NCI-H526 (cell line): ENCODE measurements at regions not wholly inside any gene's neighbourhood (a gene's known extent, or its start where the extent isn't known, plus 50 kb on each side); places are given as distances from the start of the nearest gene placed in this dataset.
A peak's percentile ranks its signal among the peaks of the same experiment; 100 is the strongest.

ENCODE experiments used
- DNase-seq, 2 experiments: peaks; one replicate each; lab custom pipeline; 2025; lab: John Stamatoyannopoulos, UW

DNA sequence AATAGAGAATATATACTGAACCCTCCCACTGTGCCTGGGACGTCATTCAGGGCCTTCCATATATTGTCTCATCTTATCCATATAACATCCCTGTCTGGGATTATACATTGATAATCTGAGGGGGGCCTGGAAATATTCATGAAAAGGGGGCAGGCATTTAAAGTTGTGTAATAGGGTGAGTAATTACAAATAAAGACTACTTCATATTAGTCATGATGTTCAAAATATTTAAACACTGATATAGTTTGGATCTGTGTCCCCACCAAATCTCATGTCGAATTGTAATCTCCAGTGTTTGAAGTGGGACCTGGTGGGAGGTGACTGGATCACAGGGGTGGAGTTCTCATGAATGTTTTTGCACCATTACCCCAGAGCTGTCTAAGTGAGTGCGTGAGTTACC, 97.8 kb downstream of the AQP9 start:
- DNase-seq, result no peak

DNA sequence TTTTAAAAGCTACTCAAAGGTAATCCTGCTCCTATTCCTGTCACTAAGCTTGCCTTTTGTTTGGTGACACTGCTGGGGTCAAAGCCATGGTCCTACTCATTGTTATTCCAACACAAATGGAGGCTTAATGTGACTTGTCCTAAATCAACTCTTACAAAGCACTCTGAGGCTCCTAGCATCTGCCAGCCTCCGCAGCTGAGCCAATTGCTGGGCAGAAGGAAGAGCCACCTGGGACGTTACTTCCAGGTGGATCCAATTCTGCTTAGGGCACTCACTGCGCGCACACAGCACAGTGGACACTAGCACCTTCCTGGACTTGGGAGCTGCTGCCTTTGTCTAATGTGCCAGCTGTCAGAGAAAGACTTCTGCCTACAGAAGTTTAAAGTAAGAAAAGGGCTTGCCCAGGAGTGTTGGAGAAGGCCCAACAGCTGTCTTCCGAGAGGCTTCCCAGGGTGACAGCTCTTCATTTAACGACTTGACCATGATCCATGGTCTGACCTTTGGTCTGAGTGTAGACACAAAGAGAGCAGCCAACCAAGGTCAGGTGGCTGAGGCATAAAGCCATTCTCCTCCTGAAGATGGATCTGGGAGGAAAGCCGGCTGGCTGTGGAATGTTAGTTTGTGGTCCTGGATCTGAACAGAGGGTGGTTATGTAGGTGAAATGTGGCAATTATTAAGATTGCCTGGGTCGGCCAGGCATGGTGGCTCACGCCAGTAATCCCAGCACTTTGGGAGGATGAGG, 102.2 kb downstream of the AQP9 start:
- DNase-seq, result no peak

DNA sequence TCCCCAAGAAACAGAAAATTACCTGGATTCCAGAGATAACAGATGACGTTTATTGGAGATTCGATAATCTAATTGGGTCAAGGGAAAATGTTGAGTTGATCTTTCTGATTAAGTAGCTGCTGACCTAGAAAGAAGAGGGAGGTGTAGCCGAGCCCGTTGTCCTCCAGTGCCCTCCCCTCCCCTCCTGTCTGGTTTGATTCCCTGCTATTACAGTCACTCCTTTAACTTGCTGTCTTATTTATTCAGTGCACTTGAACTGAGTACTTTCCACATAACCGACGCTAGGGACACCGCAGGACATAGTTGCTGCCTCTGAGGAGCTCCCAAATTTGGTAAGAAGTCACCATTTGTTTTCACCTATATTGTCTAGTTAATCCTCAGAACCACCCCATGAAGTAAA, 103.7 kb downstream of the AQP9 start:
- DNase-seq, result no peak

DNA sequence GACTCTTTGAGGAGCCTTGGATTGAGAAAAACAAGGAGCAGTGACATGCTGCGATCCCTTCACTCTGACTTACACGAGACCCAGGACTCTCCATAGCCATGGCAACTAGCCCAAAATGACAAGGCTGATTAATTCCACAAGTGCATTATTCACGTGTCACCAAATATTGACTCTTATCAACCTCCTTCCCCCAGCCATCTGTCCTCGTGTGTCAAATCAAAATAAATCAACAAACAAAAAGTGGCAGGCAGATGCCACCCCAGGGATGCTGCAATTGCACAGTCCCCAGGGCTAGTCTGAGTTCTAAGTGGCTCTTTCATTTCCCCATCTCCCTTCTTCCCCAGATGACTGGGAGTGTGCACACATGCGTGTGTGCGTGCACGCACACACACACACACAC, 104.9 kb downstream of the AQP9 start:
- DNase-seq, result no peak

DNA sequence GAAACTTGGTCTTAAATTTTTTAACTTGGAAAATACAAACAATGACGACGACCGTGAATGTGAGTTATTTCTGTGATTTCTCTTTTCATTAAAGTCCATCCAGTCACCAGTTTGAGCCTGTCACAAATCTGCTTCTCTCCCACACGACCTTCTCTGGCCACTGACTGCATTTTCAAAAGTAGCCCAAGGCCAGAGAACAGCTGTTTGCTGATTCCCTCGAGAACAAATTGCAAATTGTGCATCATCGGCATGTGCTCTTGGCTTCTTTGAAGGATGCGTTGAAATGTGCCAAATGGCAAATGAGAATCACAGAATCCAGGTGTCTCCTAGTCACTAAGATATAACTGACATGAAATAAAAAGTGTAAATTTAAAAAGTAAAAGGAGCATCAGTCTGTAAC, 106.4 kb downstream of the AQP9 start:
- no peak for DNase-seq

DNA sequence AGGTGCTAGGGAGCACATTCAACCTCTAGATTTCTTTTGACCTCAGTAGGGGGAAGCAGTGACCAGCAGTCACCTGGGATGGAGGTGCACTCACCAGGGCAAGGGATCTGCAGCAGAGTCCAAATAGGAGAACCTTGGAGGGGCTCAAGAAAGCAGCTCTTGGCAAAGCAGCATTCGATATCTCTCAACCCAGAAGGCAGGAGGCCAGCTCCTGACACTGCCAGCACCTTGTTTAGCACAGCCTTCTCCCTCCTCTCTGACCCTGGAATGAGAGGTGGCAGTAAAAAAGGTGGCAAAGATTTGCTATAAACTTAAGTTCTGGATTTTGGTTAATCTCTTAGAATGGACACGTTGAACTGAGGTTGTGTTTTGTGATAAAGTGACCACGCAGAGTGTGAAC, 107.9 kb downstream of the AQP9 start:
- no peak for DNase-seq

DNA sequence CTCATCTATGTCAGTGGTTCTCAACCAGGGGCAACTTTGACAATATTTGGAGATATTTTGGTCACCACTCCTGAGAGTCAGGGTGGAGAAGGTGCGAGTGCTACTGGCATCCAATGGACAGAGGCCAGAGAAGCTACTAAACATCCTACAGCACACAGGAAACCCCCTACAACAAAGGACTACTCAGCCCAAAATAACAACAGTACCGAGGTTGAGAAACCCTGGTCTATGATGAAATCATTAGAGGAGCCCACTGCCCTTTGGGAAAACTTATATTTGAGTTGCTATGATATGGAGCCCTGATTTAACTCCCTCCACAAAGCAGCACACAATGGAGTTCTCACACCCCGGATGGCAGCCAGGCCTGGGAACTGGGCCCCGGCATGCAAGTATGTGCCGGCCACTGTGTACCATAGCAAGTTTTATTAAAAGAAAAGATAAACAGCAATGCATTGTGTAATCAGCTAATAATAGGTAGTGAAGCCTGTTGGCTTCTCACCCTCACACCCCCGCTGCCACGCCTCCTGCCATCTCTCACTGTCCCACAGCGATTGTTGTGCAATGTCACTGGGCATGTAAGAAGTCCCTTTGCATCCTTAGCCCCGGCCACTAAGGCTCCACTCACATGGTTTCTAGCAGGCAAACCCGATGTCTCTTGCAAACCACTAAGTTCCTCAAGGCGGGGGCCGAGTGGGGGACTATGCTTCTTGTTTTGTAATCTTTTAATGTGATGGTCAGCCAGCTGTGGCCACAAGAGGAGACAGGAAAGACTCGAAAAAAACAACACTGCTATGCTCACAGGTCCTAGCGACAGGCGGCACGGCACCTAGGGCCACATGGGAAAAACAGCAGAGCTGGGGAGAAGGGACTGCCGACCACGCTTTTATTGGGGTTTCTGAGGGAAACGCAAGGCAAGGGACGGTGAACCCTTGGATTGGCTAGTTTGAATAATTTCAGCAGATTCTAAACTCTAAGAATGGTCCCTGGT, 110.0 kb downstream of the AQP9 start:
- no peak for DNase-seq

DNA sequence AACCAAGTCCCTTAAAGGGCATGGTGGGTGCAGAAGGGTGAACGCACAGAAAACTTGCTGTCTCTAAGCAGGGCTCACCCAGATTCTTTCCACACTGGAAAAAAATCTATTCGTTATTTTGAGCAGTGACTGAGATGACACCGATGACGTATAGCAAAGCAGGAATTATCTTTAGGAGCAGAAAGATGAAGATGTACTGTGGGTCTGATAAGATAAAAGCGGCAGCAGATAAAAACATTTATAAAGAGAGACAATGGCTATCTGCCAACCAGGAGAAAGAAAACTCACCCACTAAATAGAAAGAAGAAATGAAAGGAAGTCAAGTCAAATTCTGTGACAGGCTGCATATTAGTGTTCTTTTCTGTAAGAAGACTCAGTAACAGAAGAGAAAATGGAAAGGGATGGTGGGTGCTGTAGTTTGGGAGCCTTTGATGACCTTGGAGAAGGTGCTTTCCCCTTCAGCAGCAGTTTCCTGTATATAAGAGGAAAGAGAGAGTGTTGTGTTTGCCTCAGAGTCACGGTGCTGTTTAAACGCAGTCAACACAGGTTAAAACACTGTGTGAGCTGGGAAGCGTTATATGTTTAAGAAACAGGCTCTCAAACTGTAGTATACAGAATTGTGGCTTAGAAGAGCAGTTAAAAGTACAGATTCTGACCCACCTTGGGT, 111.6 kb downstream of the AQP9 start:
- DNase-seq, result no peak

DNA sequence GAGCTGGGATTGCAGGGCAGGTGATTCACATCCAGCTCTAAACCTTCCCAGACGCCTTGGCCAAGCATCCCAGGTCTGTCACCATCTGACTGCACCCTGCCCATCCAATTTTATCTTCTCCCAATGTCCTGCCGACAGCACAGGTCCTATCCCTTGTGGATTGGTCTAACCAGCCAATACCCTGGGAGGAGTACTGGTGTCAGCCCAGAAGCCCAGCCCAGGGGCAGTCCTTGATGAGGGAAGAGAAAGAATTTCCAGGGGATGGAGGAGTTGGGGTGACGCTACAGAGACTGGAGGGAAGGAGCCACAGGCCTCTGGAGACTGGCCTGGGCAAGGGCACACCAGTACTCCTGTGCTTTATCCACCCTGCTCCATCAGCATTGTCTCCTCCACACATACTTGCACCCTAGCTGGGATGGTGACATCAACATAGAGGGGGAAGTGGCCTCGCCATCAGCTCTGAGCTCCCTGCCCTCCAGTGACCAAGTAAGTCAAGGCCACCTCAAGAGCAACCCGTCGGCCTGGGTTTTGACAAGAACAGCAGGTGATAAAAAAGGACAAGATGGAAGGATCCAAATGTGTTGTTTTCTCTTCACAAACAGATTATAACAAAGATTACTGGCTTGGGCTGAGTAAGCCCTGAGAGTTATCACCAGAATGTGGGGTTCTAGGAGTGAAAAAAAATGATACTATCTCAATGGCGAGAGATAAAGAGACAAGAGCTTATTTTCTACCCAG, 114.6 kb downstream of the AQP9 start:
- no peak for DNase-seq

DNA sequence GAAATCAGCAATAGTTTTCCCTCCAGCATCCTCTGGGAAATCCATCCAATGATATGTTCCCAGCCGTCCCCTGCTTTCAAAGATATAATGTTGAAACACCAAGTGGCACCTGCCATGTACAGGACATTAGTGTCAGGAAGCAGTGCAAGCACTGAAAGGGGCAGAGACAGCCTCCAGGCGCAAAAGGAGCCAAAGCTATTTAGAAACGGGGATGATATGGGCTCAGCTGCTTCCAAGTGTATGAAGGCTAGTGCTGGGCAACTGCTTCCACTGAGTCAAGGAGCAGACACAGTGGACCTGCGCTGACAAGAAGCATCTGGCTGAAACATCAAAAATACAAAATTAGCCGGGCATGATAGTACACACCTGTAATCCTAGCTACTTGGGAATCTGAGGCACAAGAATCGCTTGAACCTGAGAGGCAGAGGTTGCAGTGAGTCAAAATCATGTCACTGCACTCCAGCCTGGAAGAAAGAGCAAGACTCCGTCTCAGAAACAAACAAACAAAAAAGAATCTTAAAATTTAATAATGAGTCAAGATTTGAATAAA, 119.7 kb downstream of the AQP9 start:
- peak; percentile 76 to 85 for DNase-seq

DNA sequence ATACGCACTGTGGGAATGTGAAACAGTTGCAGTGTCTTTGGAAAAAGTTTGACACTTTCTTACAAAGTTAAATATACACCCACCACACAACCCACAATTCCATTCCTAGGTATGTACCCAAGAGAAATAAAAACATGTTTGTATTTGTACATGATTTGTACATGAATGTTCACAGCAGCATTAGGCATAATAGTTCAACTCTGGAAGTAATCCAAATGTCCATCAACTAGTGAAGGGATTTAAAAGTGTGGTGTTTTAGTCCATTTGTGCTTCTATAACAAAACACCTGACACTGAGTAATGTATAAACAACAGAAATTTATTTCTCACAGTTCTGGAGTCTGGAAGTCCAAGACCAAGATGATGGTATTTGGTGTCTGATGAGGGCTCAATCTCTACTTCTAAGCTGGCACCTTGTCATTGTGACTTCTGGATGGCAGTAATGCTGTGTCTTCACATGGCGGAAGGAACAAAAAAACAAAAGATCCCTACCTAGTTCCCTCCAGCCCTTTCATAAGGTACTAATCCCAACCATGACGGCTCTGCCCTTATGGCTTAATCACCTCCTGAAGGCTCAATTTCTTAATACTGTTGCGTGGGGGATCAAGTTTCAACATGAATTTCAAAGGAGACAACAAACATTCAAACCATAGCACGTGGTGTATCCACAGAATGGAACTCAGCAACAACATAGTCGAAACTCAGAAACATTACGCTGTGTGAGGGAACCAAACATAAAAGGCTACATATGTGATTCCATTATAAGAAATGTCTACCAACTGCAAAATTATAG, 120.5 kb downstream of the AQP9 start:
- peak in 1 of 2 experiments; percentile 36 for DNase-seq

DNA sequence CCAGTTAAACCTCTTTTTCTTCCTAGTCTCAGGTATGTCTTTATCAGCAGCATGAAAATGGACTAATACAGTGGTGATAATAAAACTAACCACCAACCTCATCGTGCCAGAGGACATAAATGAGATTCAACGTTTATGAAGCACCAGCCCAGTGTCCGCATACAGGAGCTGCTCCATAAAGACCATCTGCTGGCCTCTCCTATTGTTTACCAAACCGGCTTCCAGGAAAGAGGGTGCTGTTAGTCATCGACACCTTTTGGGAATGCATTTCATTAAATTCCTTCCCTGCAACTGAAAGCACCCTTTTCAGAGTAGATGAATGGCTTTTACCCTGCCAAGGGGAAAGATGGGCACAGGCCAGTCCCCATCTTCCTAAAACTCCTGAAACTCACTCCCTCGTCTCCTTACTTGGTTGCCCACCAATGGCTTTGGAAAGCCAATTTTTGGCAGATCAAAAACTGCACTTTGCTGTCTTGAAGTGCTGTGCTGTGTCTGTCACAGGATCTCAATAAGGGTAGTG, 122.1 kb downstream of the AQP9 start:
- DNase-seq, result no peak

DNA sequence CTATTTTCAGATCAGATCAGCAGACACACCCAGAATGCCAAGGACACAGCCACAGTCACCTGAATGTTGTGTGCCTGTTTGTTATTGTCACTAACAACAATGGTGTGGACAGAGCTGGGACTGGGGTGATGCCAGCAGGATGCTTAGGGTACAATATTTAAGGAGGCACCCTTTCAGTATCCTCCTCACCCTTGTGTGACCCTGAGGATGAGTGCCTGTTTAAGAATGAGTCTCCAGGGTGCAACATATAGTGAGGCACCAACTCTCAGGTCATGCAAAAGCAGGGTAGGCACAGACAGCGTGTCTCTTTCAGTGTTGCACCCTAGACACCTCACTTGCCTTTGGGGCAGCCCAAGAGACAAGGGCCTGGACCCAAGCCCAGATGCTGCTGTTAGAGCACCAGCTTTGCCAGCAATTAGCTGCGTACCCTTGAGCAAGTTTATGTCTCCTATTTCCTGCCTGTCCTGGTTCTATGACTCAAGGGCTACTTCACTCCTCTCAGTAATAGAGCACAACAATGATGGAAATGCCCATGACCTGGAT, 122.6 kb downstream of the AQP9 start:
- DNase-seq, result no peak

DNA sequence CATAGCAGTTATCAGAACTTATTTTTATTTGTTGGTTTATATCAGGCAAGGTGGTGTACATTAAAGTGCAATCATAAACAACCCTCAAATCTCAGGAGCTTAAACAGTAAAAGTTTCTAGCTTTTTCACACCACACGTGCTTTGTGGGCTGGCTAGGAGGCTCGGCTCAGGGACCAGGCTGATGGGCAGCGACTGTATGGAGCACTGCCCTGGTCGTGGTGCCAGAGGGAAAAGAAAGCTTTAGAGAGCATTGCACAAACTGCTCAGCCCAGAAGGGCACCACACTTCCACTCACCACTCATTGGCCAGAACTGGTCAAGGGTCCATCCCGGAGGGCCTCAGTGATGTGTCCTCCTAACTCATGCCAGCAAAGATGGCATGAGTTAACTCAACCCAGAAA, 123.2 kb downstream of the AQP9 start:
- no peak for DNase-seq

DNA sequence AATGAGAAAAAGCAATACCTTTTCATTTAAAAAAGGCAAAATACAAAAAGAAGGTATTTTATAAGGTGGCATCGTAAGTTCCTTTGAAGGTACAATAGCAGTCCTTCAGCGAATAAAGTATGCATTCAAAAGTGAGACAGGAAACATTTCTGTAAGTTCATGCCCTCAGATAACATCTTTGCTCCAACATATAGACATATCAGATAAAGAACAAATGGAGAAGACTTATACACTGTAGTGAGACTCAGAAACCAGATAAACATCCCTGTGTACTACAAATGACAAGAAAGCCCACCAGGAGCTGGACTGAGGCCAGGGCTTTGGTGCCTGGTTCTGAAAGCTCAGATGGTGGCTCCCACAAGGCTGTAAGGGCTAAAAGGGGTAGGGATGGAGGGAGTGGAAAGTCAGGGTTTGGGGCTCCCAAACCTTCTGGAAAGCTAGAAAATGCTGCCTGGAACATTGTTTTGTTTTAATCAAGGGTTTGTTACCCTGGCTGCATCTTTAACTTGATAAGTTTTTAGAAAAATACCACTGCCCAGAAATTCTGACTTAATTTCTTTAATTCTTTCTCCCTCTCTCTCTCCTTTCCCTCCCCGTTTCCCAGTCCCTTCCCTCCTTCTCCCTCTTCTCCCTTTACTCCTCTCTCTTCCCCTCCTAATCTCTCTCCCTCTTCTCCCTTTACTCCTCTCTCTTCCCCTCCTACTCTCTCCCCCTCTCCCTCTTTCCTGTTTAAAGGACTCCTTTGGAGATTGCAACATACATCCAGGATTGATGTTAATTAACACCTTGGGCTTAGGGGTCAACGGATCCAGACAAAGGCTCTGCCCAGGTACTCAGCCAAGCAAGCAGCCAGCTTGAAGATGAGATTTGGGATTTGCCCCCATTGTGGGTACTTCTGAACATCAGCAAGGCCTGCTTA, 126.1 kb downstream of the AQP9 start:
- DNase-seq, result no peak

DNA sequence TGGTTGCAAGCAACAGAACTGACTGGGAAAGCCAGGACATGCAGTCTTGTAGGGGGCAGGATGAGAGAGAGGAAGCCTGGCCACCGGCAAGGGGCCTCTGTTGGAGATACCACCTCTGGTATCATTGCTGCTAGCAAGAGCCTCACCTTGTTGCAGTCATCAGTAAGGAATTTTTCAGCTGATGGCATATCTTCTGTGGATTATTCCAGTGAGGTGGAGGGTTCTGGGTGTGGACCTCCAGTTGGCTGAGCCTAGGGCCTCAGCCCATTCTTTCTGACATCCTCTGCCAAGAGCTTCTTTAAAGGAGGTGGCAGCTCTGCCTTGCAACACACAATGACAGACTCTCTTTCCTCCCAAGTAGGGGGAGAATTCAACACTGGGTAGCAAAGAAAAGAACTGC, 128.9 kb downstream of the AQP9 start:
- DNase-seq, result no peak

DNA sequence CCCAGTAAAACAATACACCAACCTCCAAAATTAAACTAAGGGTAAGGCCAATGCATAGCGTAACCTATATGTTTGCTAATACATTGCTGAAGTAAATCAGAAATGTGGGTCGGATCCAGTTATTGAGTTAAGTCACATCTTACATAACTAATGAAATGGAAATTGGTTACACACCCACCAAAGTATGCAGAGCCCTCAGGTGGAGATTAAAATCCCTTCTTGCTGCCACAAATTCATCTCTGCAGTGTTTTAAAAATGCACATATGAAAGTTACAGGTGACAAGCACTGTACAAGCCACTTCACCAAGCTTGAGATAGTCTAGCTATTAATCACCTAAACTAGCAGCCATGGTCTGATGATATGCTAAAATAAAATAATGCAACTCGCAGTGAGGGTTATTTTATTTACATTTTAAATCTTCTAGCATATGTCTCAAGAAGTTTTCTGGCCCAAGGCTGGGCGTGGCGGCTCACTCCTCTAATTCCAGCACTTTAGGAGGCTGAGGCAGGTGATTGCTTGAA, 130.6 kb downstream of the AQP9 start:
- peak in 1 of 2 experiments; percentile 38 for DNase-seq

DNA sequence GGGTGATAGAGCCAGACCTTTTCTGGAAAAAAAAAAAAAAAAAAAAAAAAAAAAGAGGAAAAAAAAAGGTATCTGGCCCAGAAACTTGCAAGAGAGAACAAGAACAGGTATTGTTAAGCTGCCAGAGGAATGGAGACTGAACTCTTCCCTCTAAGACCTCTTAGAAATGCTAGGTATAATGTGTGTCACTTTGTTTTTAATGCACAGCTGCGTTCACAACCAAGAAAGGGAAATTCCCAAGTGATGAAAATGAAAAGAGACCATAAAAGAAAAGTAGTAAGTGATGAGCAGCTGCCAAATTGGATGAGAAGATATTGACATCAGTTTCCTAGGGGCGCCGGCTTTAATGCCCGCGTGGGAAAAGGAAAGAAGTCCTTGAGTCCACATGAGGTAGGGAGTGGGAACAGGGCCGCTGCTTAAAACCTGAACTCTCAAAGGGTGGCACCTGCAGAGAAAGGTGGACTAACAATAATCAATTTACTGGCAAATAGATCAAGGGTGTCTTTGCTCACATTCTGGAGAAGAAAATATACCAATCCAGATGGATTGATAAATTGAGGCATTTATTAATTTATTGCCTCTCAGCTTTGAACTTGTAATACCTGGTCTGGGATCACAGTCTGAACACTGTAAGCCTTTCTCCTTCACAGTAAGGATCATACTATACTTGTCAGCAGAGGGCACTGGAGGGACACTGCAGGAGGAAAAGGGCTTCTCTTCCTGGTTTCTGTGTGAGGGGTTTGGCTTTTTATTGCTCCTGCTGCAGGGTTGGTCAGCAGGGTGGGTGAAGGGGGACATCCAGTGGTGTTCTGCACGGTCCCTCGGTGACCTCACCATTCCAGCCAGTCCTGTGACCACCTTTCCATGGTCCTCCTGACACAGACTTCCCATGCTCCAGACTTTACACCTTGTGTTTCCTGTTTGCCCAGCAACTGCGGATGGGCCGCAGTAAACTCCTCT, 131.6 kb downstream of the AQP9 start:
- DNase-seq, result peak; percentile 57 to 91
